Neural progenitor cell (in vitro differentiated cells): ENCODE measurements at regions not wholly inside any gene's neighbourhood (a gene's known extent, or its start where the extent isn't known, plus 50 kb on each side); places are given as distances from the start of the nearest gene placed in this dataset.
A peak's percentile ranks its signal among the peaks of the same experiment; 100 is the strongest.
"Not testable (repeated sequence)": the region's sequence is repeated elsewhere in the genome, so short reads cannot be mapped to it uniquely, and the experiment has no call there.

Source experiments
- DNase-seq: peaks from one replicate; pipeline ENCODE4 v3.0.0-alpha.2; 2016; ENCODE audit warnings: low spot score
- H2AFZ ChIP-seq: fragments of 200-600 bp; sonication (generic); replicated peaks from 2 replicates; pipeline ENCODE4 v1.6.1; 2016; ENCODE audit warnings: antibody characterized with exemption
- H3F3A ChIP-seq: fragments of 200-600 bp; sonication (generic); 2 replicates; pipeline ENCODE4 v1.6.1; 2016; ENCODE audit warnings: antibody characterized with exemption, low read depth
- H3K27ac ChIP-seq: fragments of 200-600 bp; sonication (generic); 2 replicates; pipeline ENCODE4 v1.5.1; 2016; ENCODE audit warnings: mild to moderate bottlenecking
- H3K27me3 ChIP-seq: fragments of 200-600 bp; sonication (generic); 2 replicates; pipeline ENCODE4 v1.6.1; 2016; ENCODE audit warnings: mild to moderate bottlenecking, moderate library complexity
- H3K36me3 ChIP-seq: fragments of 200-600 bp; sonication (generic); 2 replicates; pipeline ENCODE4 v1.5.1; 2016
- H3K4me1 ChIP-seq: fragments of 200-600 bp; sonication (generic); 2 replicates; pipeline ENCODE4 v1.6.1; 2016; ENCODE audit warnings: mixed run types
- H3K4me2 ChIP-seq: fragments of 200-600 bp; sonication (generic); 2 replicates; pipeline ENCODE4 v1.6.1; 2016
- H3K4me3 ChIP-seq: fragments of 200-600 bp; sonication (generic); 2 replicates; pipeline ENCODE4 v1.5.1; 2016
- H3K79me2 ChIP-seq: fragments of 200-600 bp; sonication (generic); 2 replicates; pipeline ENCODE4 v1.6.1; 2016; ENCODE audit warnings: low read depth
- H3K9ac ChIP-seq: fragments of 200-600 bp; sonication (generic); 2 replicates; pipeline ENCODE4 v1.6.1; 2016
- H3K9me3 ChIP-seq: fragments of 200-600 bp; sonication (generic); 2 replicates; pipeline ENCODE4 v1.5.1; 2016; ENCODE audit warnings: low read depth
- H4K20me1 ChIP-seq: fragments of 200-600 bp; sonication (generic); 2 replicates; pipeline ENCODE4 v1.6.1; 2016; ENCODE audit warnings: low read depth
- H3K27ac Mint-ChIP-seq: 3 replicates; pipeline ENCODE4 v1.8.0; 2021; ENCODE audit warnings: mixed read lengths
- H3K27me3 Mint-ChIP-seq: 2 replicates; pipeline ENCODE4 v1.8.0; 2022; ENCODE audit warnings: low read depth, mild to moderate bottlenecking, inconsistent platforms, moderate library complexity, mixed read lengths; ENCODE audit not compliant: insufficient read depth
- H3K36me3 Mint-ChIP-seq: 3 replicates; pipeline ENCODE4 v1.8.0; 2021; ENCODE audit warnings: mixed read lengths
- H3K4me1 Mint-ChIP-seq: 3 replicates; pipeline ENCODE4 v1.8.0; 2021; ENCODE audit warnings: mixed read lengths
- H3K4me3 Mint-ChIP-seq: 3 replicates; pipeline ENCODE4 v1.8.0; 2021; ENCODE audit warnings: mild to moderate bottlenecking, moderate library complexity, mixed read lengths
- H3K9me3 Mint-ChIP-seq: 3 replicates; pipeline ENCODE4 v1.8.0; 2020; ENCODE audit warnings: mixed read lengths
- EZH2 ChIP-seq: fragments of 200-600 bp; sonication (generic); IDR thresholded peaks from 2 replicates; pipeline ENCODE4 v1.6.1; 2017; ENCODE audit warnings: antibody characterized with exemption, mild to moderate bottlenecking, moderate library complexity
- EZH2phosphoT487 ChIP-seq: fragments of 200-600 bp; sonication (generic); IDR thresholded peaks from 2 replicates; pipeline ENCODE4 v1.6.1; 2017; ENCODE audit warnings: antibody characterized with exemption
- TF ChIP-seq, protein P1 (sequence below): fragments of 200-600 bp; sonication (generic); IDR thresholded peaks from 2 replicates; pipeline ENCODE4 v1.5.1; 2017; ENCODE audit warnings: antibody characterized with exemption, mild to moderate bottlenecking

DNA sequence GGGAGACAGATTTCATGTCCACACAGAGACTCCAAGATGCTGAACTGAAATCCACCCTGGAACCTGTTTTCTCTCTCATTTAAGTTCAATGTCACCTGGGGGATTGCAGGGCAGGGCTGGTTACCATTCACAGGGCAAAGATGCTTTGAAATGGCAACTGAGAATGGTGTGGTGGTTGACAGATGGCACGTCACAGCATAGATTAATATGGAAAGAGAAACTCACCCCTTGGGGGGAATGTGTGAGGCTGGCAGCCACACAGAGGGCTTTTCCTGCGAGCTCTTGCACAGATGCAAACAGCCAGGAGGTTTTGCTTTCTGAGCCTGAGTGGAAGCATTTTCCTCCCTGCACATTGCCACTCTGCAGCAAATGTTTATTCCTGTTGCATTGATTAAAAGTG, 167.3 kb upstream of the OSBPL11 start:
- H3K27me3 ChIP-seq = peaks cover 24% of the 10 kb centered on the region
- not testable (repeated sequence) for H3K4me1 ChIP-seq, H3K4me3 ChIP-seq, H3K27ac ChIP-seq, H3F3A ChIP-seq, H4K20me1 ChIP-seq, H3K4me2 ChIP-seq, DNase-seq, H3K4me3 Mint-ChIP-seq, H3K9ac ChIP-seq, H3K9me3 Mint-ChIP-seq, H3K36me3 ChIP-seq, H2AFZ ChIP-seq, H3K9me3 ChIP-seq, H3K36me3 Mint-ChIP-seq, H3K79me2 ChIP-seq, H3K27ac Mint-ChIP-seq
- peaks cover 19% of the 10 kb centered on the region for H3K4me1 Mint-ChIP-seq
- H3K27me3 Mint-ChIP-seq = peaks cover 14% of the 10 kb centered on the region

DNA sequence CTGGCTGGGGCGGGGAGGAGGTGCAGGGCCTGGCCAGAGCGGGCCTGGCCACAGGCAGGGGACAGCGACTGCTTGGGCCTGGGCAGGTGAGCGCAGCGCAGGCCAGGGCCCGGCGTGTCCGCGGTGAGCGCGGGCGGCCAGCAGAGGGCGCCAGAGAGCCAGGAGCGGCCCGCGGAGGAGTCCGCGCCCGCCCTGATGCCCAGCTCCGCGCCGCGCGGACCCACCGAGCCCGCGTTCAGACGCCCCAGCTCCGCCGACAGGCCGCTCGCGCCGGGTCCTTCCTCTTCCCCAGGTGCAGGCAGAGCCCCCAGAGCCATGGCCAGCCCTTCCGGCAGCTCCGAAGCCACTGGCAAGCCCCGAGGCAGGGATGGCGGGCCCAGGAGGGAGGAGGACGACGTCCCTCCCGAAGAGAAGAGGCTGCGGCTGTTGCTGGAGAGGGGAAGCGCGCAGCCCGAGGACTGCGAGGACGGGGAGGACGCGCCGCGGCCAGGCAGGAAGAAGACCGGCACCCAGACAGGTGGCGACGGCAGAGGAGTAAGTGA, 171.1 kb upstream of the OSBPL11 start:
- H3K27me3 Mint-ChIP-seq = peaks cover 17% of the 10 kb centered on the region
- peak; percentile 81 for DNase-seq
- not testable (repeated sequence) for H3K36me3 ChIP-seq, H3K9ac ChIP-seq, H3K9me3 ChIP-seq, H3F3A ChIP-seq, H4K20me1 ChIP-seq, H3K79me2 ChIP-seq, H3K4me1 ChIP-seq, H3K27ac ChIP-seq, H3K9me3 Mint-ChIP-seq, H3K36me3 Mint-ChIP-seq, H3K27ac Mint-ChIP-seq
- peaks cover 25% of the 10 kb centered on the region for H3K27me3 ChIP-seq
- H3K4me1 Mint-ChIP-seq = peaks cover 21% of the 10 kb centered on the region
- H3K4me2 ChIP-seq = peak overlapping the region; percentile 95
- TF ChIP-seq EZH2 = peak; percentile 43
- TF ChIP-seq, protein P1, sequence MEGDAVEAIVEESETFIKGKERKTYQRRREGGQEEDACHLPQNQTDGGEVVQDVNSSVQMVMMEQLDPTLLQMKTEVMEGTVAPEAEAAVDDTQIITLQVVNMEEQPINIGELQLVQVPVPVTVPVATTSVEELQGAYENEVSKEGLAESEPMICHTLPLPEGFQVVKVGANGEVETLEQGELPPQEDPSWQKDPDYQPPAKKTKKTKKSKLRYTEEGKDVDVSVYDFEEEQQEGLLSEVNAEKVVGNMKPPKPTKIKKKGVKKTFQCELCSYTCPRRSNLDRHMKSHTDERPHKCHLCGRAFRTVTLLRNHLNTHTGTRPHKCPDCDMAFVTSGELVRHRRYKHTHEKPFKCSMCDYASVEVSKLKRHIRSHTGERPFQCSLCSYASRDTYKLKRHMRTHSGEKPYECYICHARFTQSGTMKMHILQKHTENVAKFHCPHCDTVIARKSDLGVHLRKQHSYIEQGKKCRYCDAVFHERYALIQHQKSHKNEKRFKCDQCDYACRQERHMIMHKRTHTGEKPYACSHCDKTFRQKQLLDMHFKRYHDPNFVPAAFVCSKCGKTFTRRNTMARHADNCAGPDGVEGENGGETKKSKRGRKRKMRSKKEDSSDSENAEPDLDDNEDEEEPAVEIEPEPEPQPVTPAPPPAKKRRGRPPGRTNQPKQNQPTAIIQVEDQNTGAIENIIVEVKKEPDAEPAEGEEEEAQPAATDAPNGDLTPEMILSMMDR = peak; percentile 64
- peak overlapping the region; percentile 78 for H3K4me3 ChIP-seq
- peak overlapping the region; percentile 99 for H2AFZ ChIP-seq
- H3K4me3 Mint-ChIP-seq = peak overlapping the region; percentile 81

DNA sequence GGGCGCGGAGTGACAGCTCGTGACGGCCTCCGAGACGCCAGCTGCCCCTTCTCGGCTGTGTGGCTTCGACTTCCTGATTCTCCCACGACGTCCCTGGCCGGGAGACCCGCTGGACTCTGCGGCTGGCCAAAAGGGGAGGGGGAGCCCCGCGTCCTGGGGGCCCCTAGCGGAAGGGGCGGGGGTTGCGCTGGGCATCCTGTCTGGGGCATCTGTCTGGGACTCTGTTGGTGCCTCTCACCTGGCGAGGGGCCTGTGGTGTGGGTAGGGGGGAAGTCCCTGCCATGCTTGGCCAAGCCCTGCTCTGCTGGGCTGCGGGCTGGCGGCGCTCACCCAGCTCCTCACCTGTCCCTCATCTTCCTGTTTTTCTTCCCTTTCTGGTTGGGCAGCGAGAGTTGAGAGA, 171.6 kb upstream of the OSBPL11 start:
- H3K36me3 Mint-ChIP-seq, H3F3A ChIP-seq, H3K9me3 Mint-ChIP-seq, H3K27ac ChIP-seq, H3K9ac ChIP-seq, H3K36me3 ChIP-seq, H3K4me1 ChIP-seq, H3K9me3 ChIP-seq, H3K27ac Mint-ChIP-seq, H3K79me2 ChIP-seq, H4K20me1 ChIP-seq: not testable (repeated sequence)
- DNase-seq = peak; percentile 13
- peak overlapping the region; percentile 78 for H3K4me3 ChIP-seq
- H3K4me2 ChIP-seq = peak overlapping the region; percentile 95
- Mint-ChIP-seq H3K4me1 (peaks cover 21% of the 10 kb centered on the region), H3K4me3 (peak overlapping the region; percentile 81), H3K27me3 (peaks cover 17% of the 10 kb centered on the region)
- peak overlapping the region; percentile 99 for H2AFZ ChIP-seq
- TF ChIP-seq, protein P1 = peak; percentile 24
- peaks cover 25% of the 10 kb centered on the region for H3K27me3 ChIP-seq

DNA sequence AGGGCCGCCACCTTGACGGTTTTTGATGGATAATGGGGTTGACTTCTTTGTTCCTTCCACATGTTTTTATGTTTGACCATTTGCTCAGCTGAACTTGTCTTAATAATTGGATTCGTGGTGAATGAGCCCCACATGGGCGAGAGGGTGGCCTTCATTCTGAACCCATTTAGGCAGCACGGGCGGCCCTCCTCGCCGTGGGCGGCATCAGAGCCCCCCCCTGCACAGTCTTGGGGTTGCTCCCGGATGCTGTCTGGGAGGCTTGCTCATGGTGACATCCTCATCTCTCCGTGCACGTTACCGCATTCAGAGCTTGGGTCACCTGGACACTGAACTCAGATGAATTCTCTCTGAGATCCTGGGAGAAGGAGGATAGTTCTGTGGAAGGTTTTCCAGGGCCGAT, 172.3 kb upstream of the OSBPL11 start:
- Histone ChIP-seq H3K9me3 (no peaks in the 10 kb centered on the region), H4K20me1 (no peaks in the 10 kb centered on the region), H3K36me3 (no peaks in the 10 kb centered on the region), H3K27ac (no peak overlapping the region), H3K79me2 (no peaks in the 10 kb centered on the region), H2AFZ (no peak overlapping the region), H3K4me2 (no peak overlapping the region), H3K4me1 (no peaks in the 10 kb centered on the region), H3K9ac (no peak overlapping the region), H3K4me3 (no peak overlapping the region), H3F3A (no peaks in the 10 kb centered on the region), H3K27me3 (peaks cover 25% of the 10 kb centered on the region)
- Mint-ChIP-seq H3K4me3 (peak overlapping the region; percentile 81), H3K36me3 (no peaks in the 10 kb centered on the region), H3K27me3 (peaks cover 17% of the 10 kb centered on the region), H3K27ac (no peak overlapping the region), H3K4me1 (peaks cover 21% of the 10 kb centered on the region), H3K9me3 (peaks cover 2% of the 10 kb centered on the region)
- TF ChIP-seq, protein P1 = no peak
- no peak for TF ChIP-seq EZH2
- no peak for TF ChIP-seq EZH2phosphoT487
- DNase-seq = no peak

DNA sequence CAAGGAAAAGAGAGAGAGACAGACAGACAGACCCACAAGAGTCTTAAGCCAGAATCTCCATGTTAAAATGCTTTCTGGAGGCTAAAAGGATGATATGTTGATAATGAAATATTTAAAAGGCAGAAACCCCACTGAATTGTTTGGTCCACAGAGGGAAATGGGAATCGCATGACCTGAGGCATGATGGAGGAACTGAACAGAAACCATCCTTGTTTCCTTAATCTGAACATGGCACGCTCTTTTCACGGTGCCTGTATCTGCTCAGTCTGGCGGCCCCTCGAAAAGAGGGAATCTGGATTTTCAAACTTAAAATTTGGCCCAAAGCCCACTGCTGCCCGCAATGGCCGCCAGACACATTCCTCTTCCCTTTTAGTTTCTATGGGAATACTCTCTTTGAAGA, 173.5 kb upstream of the OSBPL11 start:
- H3K4me3 Mint-ChIP-seq, H3K4me1 ChIP-seq, H3F3A ChIP-seq, DNase-seq, H3K79me2 ChIP-seq, H3K9me3 Mint-ChIP-seq, H3K9me3 ChIP-seq, H3K36me3 ChIP-seq, H2AFZ ChIP-seq, H3K27ac ChIP-seq, H3K4me2 ChIP-seq, H3K27ac Mint-ChIP-seq, H3K9ac ChIP-seq, H3K4me3 ChIP-seq, H4K20me1 ChIP-seq, H3K36me3 Mint-ChIP-seq: not testable (repeated sequence)
- peaks cover 15% of the 10 kb centered on the region for H3K27me3 Mint-ChIP-seq
- peaks cover 17% of the 10 kb centered on the region for H3K4me1 Mint-ChIP-seq
- peaks cover 25% of the 10 kb centered on the region for H3K27me3 ChIP-seq

DNA sequence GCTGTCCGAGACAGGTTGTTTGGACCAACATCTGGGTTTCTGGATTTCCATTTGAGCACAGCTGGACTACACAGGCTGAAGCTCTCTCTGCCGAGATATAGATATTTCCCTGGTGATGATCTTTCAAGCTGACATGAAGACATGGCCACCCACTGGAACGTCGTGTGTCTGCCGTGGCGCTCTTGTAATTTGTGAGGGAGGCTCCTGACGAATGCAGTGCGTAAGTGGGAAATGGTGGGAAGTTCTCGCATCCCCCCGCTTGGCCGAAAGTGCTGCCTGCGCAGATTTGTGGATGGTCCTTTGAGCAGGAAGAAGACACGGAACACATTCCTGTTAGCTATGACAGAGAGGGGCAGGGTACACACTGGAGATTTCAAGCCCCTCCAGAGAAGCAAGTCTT, 176.2 kb upstream of the OSBPL11 start:
- peaks cover 13% of the 10 kb centered on the region for H3K27me3 ChIP-seq
- H3K4me1 ChIP-seq, H3K4me3 Mint-ChIP-seq, H2AFZ ChIP-seq, H3K36me3 ChIP-seq, H3K79me2 ChIP-seq, H4K20me1 ChIP-seq, H3K27me3 Mint-ChIP-seq, H3F3A ChIP-seq, H3K9ac ChIP-seq, H3K4me3 ChIP-seq, H3K9me3 Mint-ChIP-seq, H3K9me3 ChIP-seq, DNase-seq, H3K36me3 Mint-ChIP-seq, H3K27ac ChIP-seq, H3K27ac Mint-ChIP-seq, H3K4me2 ChIP-seq: not testable (repeated sequence)
- H3K4me1 Mint-ChIP-seq = peaks cover 11% of the 10 kb centered on the region
